CD14-positive monocyte (primary cell): ENCODE measurements at regions not wholly inside any gene's neighbourhood (a gene's known extent, or its start where the extent isn't known, plus 50 kb on each side); places are given as distances from the start of the nearest gene placed in this dataset.

Source experiments
- DNase-seq, 3 donors: peaks; one replicate each; pipeline ENCODE4 v3.0.0-alpha.2; 2011 to 2022
- H2AFZ ChIP-seq: 2 replicates; pipeline ENCODE4 v1.6.0; 2012; ENCODE audit warnings: mild to moderate bottlenecking, low read depth, low read length, inconsistent platforms; ENCODE audit not compliant: insufficient read depth, poor library complexity, severe bottlenecking
- H3K27ac ChIP-seq, 2 donors: 1 replicate in 1 of 2; 2 replicates in 1 of 2; pipeline ENCODE4 v1.5.1; 2012 to 2013; ENCODE audit warnings: low read length in 2 of 2, control low read depth in 1 of 2, inconsistent platforms in 1 of 2, low read depth in 1 of 2, mild to moderate bottlenecking in 1 of 2
- H3K27me3 ChIP-seq, 2 donors: one replicate each; pipeline versions ENCODE4 v1.6.0 to v1.6.1; 2011 to 2013; ENCODE audit warnings: low read length in 2 of 2; ENCODE audit not compliant: control insufficient read depth in 2 of 2, insufficient read depth in 2 of 2
- H3K36me3 ChIP-seq, 2 donors: replicated peaks in 1 of 2; 1 replicate in 1 of 2; 2 replicates in 1 of 2; pipeline versions ENCODE4 v1.5.1 to v1.6.1; 2012 to 2013; ENCODE audit warnings: low read length in 2 of 2, control low read depth in 1 of 2, inconsistent platforms in 1 of 2, mild to moderate bottlenecking in 1 of 2; ENCODE audit not compliant: insufficient read depth in 2 of 2, control insufficient read depth in 1 of 2
- H3K4me1 ChIP-seq, 2 donors: 1 replicate in 1 of 2; 2 replicates in 1 of 2; pipeline versions ENCODE4 v1.5.1 to v1.6.1; 2012 to 2013; ENCODE audit warnings: low read length in 2 of 2, control low read depth in 1 of 2, inconsistent platforms in 1 of 2, mild to moderate bottlenecking in 1 of 2, moderate library complexity in 1 of 2; ENCODE audit not compliant: insufficient read depth in 2 of 2, control insufficient read depth in 1 of 2
- H3K4me2 ChIP-seq: replicated peaks from 2 replicates; pipeline ENCODE3; 2012; ENCODE audit warnings: low read length, moderate library complexity, mild to moderate bottlenecking; ENCODE audit not compliant: poor library complexity, severe bottlenecking; ENCODE audit errors: extremely low read depth
- H3K4me3 ChIP-seq, 3 experiments: fragments of 200-600 bp in 1 of 3; sonication (generic) in 1 of 3; replicated peaks in 1 of 3; 1 replicate in 2 of 3; 2 replicates in 1 of 3; pipeline ENCODE4 v1.5.1; 2011 to 2013; ENCODE audit warnings: low read length in 3 of 3, mild to moderate bottlenecking in 3 of 3, control low read depth in 2 of 3, low read depth in 2 of 3, inconsistent platforms in 1 of 3, moderate library complexity in 1 of 3
- H3K79me2 ChIP-seq: 2 replicates; pipeline ENCODE4 v1.6.0; 2012; ENCODE audit warnings: mild to moderate bottlenecking, control low read depth, inconsistent platforms, low read length, moderate library complexity; ENCODE audit not compliant: insufficient read depth
- H3K9ac ChIP-seq: 2 replicates; pipeline ENCODE4 v1.6.0; 2017; ENCODE audit warnings: low read length, mild to moderate bottlenecking; ENCODE audit not compliant: insufficient read depth, poor library complexity, severe bottlenecking
- H3K9me3 ChIP-seq, 2 donors: replicated peaks in 1 of 2; 1 replicate in 1 of 2; 2 replicates in 1 of 2; pipeline versions ENCODE4 v1.5.1 to v1.6.1; 2012 to 2013; ENCODE audit warnings: low read length in 2 of 2, control low read depth in 1 of 2; ENCODE audit not compliant: control insufficient read depth in 1 of 2, insufficient read depth in 1 of 2
- H4K20me1 ChIP-seq: 2 replicates; pipeline ENCODE4 v1.6.0; 2012; ENCODE audit warnings: mild to moderate bottlenecking, low read length, control low read depth, moderate library complexity; ENCODE audit not compliant: insufficient read depth
- H3K27ac Mint-ChIP-seq, 7 donors: one replicate each; pipeline ENCODE4 v1.8.0; 2020; ENCODE audit warnings: mild to moderate bottlenecking in 7 of 7, mixed read lengths in 7 of 7, moderate library complexity in 6 of 7, inconsistent platforms in 2 of 7
- H3K27me3 Mint-ChIP-seq, 3 donors: one replicate each; pipeline ENCODE4 v1.8.0; 2021 to 2022; ENCODE audit warnings: low read depth in 3 of 3, mild to moderate bottlenecking in 3 of 3, mixed read lengths in 3 of 3, moderate library complexity in 3 of 3, inconsistent platforms in 1 of 3
- H3K36me3 Mint-ChIP-seq, 2 donors: one replicate each; pipeline ENCODE4 v1.8.0; 2020; ENCODE audit warnings: mixed read lengths in 2 of 2, inconsistent platforms in 1 of 2, mild to moderate bottlenecking in 1 of 2
- H3K4me1 Mint-ChIP-seq: one replicate; pipeline ENCODE4 v1.8.0; 2020; ENCODE audit warnings: mild to moderate bottlenecking, mixed read lengths
- H3K4me3 Mint-ChIP-seq, 2 donors: one replicate each; pipeline ENCODE4 v1.8.0; 2020; ENCODE audit warnings: mild to moderate bottlenecking in 2 of 2, mixed read lengths in 2 of 2, moderate library complexity in 1 of 2
- H3K9me3 Mint-ChIP-seq, 7 donors: one replicate each; pipeline ENCODE4 v1.8.0; 2020 to 2022; ENCODE audit warnings: mixed read lengths in 7 of 7, mild to moderate bottlenecking in 6 of 7, moderate library complexity in 6 of 7, inconsistent platforms in 2 of 7
- WGBS: methylation state at CpG from one replicate; pipeline ENCODE4 v1.1.5; 2013; ENCODE audit warnings: missing lambda C conversion rate; ENCODE audit not compliant: insufficient coverage; 5-methylcytosine and 5-hydroxymethylcytosine counted together
- intact Hi-C, 2 donors: fragments of 100-400 bp; cut with micrococcal nuclease; formaldehyde crosslinking; loops; one replicate each; pipeline versions ENCODE4 v1.15.0 to v1.15.1; 2023
- TF ChIP-seq, protein P1 (sequence below): fragments of 200-600 bp; IDR thresholded peaks from one replicate; pipeline ENCODE4 v1.8.0; 2022; ENCODE audit warnings: antibody characterized with exemption, mild to moderate bottlenecking

DNA sequence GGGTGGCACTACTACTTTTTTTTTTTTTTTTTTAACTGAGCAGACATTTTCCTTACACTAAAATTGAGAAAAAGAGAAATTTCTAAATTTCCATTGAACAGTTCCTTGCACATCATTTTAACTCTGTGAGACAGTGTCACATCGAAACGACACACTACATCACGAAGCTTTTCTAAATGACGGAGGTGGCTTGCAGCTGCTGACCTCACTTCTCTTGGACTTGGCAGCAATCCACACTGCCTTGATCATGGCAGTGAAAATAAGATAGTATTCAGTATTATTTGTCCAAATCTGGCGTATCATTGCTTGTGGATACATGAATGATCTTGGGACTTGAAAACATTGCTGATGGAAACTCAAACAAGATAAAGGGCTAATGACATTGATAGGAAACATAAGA is 80.3 kb upstream of the CYYR1 start:
- Histone ChIP-seq H3K4me2 (no peak overlapping the region), H3K27me3 (no peaks in the 10 kb centered on the region), H3K4me1 (no peaks in the 10 kb centered on the region), H3K79me2 (no peaks in the 10 kb centered on the region), H4K20me1 (no peaks in the 10 kb centered on the region), H2AFZ (no peak overlapping the region), H3K27ac (no peak overlapping the region), H3K9me3 (no peaks in the 10 kb centered on the region), H3K36me3 (no peaks in the 10 kb centered on the region), H3K4me3 (no peak overlapping the region), H3K9ac (no peak overlapping the region)
- H3K27me3 Mint-ChIP-seq: peaks cover 0 to 2% (median 0%) of the 10 kb centered on the region in 3 donors
- H3K4me1 Mint-ChIP-seq: peaks cover 2% of the 10 kb centered on the region
- intact Hi-C loops: no loop called here
- no peak overlapping the region for H3K4me3 Mint-ChIP-seq
- TF ChIP-seq, protein P1, sequence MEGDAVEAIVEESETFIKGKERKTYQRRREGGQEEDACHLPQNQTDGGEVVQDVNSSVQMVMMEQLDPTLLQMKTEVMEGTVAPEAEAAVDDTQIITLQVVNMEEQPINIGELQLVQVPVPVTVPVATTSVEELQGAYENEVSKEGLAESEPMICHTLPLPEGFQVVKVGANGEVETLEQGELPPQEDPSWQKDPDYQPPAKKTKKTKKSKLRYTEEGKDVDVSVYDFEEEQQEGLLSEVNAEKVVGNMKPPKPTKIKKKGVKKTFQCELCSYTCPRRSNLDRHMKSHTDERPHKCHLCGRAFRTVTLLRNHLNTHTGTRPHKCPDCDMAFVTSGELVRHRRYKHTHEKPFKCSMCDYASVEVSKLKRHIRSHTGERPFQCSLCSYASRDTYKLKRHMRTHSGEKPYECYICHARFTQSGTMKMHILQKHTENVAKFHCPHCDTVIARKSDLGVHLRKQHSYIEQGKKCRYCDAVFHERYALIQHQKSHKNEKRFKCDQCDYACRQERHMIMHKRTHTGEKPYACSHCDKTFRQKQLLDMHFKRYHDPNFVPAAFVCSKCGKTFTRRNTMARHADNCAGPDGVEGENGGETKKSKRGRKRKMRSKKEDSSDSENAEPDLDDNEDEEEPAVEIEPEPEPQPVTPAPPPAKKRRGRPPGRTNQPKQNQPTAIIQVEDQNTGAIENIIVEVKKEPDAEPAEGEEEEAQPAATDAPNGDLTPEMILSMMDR: no peak
- WGBS: 100% methylated on average over 3 of the region's 5 CpGs
- no peak overlapping the region for H3K27ac Mint-ChIP-seq
- peaks cover 0 to 10% (median 4%) of the 10 kb centered on the region in 7 donors for H3K9me3 Mint-ChIP-seq
- DNase-seq: no peak
- H3K36me3 Mint-ChIP-seq: no peaks in the 10 kb centered on the region

DNA sequence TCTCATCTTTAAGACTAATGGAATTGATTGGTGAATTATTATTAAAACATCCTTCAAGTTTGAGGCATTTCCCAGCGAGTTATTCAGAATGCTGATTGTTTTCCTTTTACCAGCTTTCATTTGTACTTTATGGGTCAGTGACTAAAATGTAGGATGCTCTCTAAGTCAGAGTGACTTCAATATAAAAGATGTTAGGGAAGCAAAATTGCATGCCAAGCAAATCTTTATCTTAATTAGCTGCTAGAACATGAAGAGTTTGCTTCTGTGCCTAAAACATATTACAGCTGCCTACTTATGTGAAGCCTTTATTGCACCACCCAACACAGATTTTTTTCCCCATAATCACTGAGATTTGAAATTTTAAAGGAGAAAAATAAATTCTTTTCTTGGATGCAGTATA is 79.8 kb upstream of the CYYR1 start:
- Histone ChIP-seq H3K4me3 (no peak overlapping the region), H3K9ac (no peak overlapping the region), H3K4me1 (no peaks in the 10 kb centered on the region), H4K20me1 (no peaks in the 10 kb centered on the region), H3K36me3 (no peaks in the 10 kb centered on the region), H3K4me2 (no peak overlapping the region), H3K9me3 (no peaks in the 10 kb centered on the region), H3K27me3 (no peaks in the 10 kb centered on the region), H3K27ac (no peak overlapping the region), H3K79me2 (no peaks in the 10 kb centered on the region), H2AFZ (no peak overlapping the region)
- WGBS: no CpG with 5 or more reads among the region's 1 CpG
- no peaks in the 10 kb centered on the region for H3K4me1 Mint-ChIP-seq
- H3K9me3 Mint-ChIP-seq: peaks cover 0 to 15% (median 4%) of the 10 kb centered on the region in 7 donors
- peaks cover 0 to 2% (median 0%) of the 10 kb centered on the region in 3 donors for H3K27me3 Mint-ChIP-seq
- no peak overlapping the region for H3K4me3 Mint-ChIP-seq
- no peaks in the 10 kb centered on the region for H3K36me3 Mint-ChIP-seq
- TF ChIP-seq, protein P1: no peak
- DNase-seq: no peak
- H3K27ac Mint-ChIP-seq: no peak overlapping the region
- intact Hi-C loops: no loop called here
